Activated CD8-positive, alpha-beta memory T cell treated with anti-CD3 and anti-CD28 coated beads, Interleukin-2, amount 10 ng/mL, durations not matched to agents 7 days and 5 days (primary cell): ENCODE measurements at regions not wholly inside any gene's neighbourhood (a gene's known extent, or its start where the extent isn't known, plus 50 kb on each side); places are given as distances from the start of the nearest gene placed in this dataset.

Source experiments
- ATAC-seq: fragments of 150-1000 bp; cut with Tn5 transposase; one replicate; pipeline ENCODE4 v1.10.0; 2021; ENCODE audit warnings: moderate library complexity
- CTCF ChIA-PET: fragments of 350-600 bp; sonication (Branson Sonifier 250); formaldehyde crosslinking; loops from one replicate; lab custom pipeline; 2021; ENCODE audit warnings: antibody characterized with exemption; lab: Charles Lee
- DNase-seq: peaks from one replicate; pipeline ENCODE4 v3.0.0-alpha.2; 2020
- H3K27ac Mint-ChIP-seq: one replicate; pipeline ENCODE4 v1.8.0; 2021; ENCODE audit warnings: mild to moderate bottlenecking, mixed read lengths
- H3K27me3 Mint-ChIP-seq: one replicate; pipeline ENCODE4 v1.8.0; 2021; ENCODE audit warnings: mixed read lengths
- H3K36me3 Mint-ChIP-seq: one replicate; pipeline ENCODE4 v1.8.0; 2021; ENCODE audit warnings: mild to moderate bottlenecking, mixed read lengths
- H3K4me1 Mint-ChIP-seq: one replicate; pipeline ENCODE4 v1.8.0; 2021; ENCODE audit warnings: mixed read lengths
- H3K4me3 Mint-ChIP-seq: one replicate; pipeline ENCODE4 v1.8.0; 2021; ENCODE audit warnings: mild to moderate bottlenecking, moderate library complexity, mixed read lengths
- H3K9me3 Mint-ChIP-seq: one replicate; pipeline ENCODE4 v1.8.0; 2022; ENCODE audit warnings: low read depth, mixed read lengths

- ATAC-seq (no peak), DNase-seq (no peak)
- no peak overlapping the region for H3K27ac Mint-ChIP-seq
- CTCF ChIA-PET: no interaction called here
- H3K36me3 Mint-ChIP-seq: no peaks in the 10 kb centered on the region
- H3K4me3 Mint-ChIP-seq: no peak overlapping the region
- H3K27me3 Mint-ChIP-seq: no peaks in the 10 kb centered on the region
- no peaks in the 10 kb centered on the region for H3K4me1 Mint-ChIP-seq
- H3K9me3 Mint-ChIP-seq: no peaks in the 10 kb centered on the region
Observed at GRCh38 chr4:178871476-178871875, 1429.2 kb upstream of the AGA start.

- H3K36me3 Mint-ChIP-seq: no peaks in the 10 kb centered on the region
- H3K9me3 Mint-ChIP-seq: peaks cover 6% of the 10 kb centered on the region
- no peaks in the 10 kb centered on the region for H3K27me3 Mint-ChIP-seq
- ATAC-seq (no peak), DNase-seq (no peak)
- CTCF ChIA-PET: no interaction called here
- H3K27ac Mint-ChIP-seq: no peak overlapping the region
- no peaks in the 10 kb centered on the region for H3K4me1 Mint-ChIP-seq
- no peak overlapping the region for H3K4me3 Mint-ChIP-seq
Observed at GRCh38 chr4:178881937-178882336, 1439.7 kb upstream of the AGA start.

- no peak for ATAC-seq
- H3K27me3 Mint-ChIP-seq: no peaks in the 10 kb centered on the region
- H3K36me3 Mint-ChIP-seq: no peaks in the 10 kb centered on the region
- H3K9me3 Mint-ChIP-seq: peaks cover 2% of the 10 kb centered on the region
- CTCF ChIA-PET: no interaction called here
- H3K27ac Mint-ChIP-seq: no peak overlapping the region
- H3K4me3 Mint-ChIP-seq: no peak overlapping the region
- no peak for DNase-seq
- no peaks in the 10 kb centered on the region for H3K4me1 Mint-ChIP-seq
Observed at GRCh38 chr4:178894126-178894525, 1451.9 kb upstream of the AGA start.

GRCh38 chr4:178899084-178899483 is 1456.8 kb upstream of the AGA start:
- no peak overlapping the region for H3K4me3 Mint-ChIP-seq
- DNase-seq (no peak), ATAC-seq (no peak)
- peaks cover 3% of the 10 kb centered on the region for H3K9me3 Mint-ChIP-seq
- no peaks in the 10 kb centered on the region for H3K4me1 Mint-ChIP-seq
- CTCF ChIA-PET: no interaction called here
- no peaks in the 10 kb centered on the region for H3K36me3 Mint-ChIP-seq
- no peak overlapping the region for H3K27ac Mint-ChIP-seq
- no peaks in the 10 kb centered on the region for H3K27me3 Mint-ChIP-seq

GRCh38 chr4:178917756-178918155 is 1475.5 kb upstream of the AGA start:
- ATAC-seq: no peak
- Mint-ChIP-seq H3K4me3 (no peak overlapping the region), H3K4me1 (no peaks in the 10 kb centered on the region), H3K27me3 (no peaks in the 10 kb centered on the region), H3K9me3 (peaks cover 2% of the 10 kb centered on the region), H3K36me3 (no peaks in the 10 kb centered on the region), H3K27ac (no peak overlapping the region)
- no peak for DNase-seq
- CTCF ChIA-PET: no interaction called here

GRCh38 chr4:178937130-178937529 is 1494.9 kb upstream of the AGA start:
- Mint-ChIP-seq H3K9me3 (peaks cover 9% of the 10 kb centered on the region), H3K4me3 (no peak overlapping the region), H3K4me1 (no peaks in the 10 kb centered on the region), H3K27me3 (no peaks in the 10 kb centered on the region), H3K36me3 (no peaks in the 10 kb centered on the region), H3K27ac (no peak overlapping the region)
- ATAC-seq (no peak), DNase-seq (no peak)
- CTCF ChIA-PET: no interaction called here

GRCh38 chr4:178941975-178942374 is 1499.7 kb upstream of the AGA start:
- DNase-seq: no peak
- Mint-ChIP-seq H3K4me1 (no peaks in the 10 kb centered on the region), H3K4me3 (no peak overlapping the region), H3K36me3 (no peaks in the 10 kb centered on the region), H3K27me3 (no peaks in the 10 kb centered on the region), H3K27ac (no peak overlapping the region), H3K9me3 (peaks cover 9% of the 10 kb centered on the region)
- ATAC-seq: no peak
- CTCF ChIA-PET: no interaction called here

GRCh38 chr4:178953447-178954120 is 1511.3 kb upstream of the AGA start:
- CTCF ChIA-PET: no interaction called here
- no peak for ATAC-seq
- no peak overlapping the region for H3K27ac Mint-ChIP-seq
- no peaks in the 10 kb centered on the region for H3K4me1 Mint-ChIP-seq
- peaks cover 4% of the 10 kb centered on the region for H3K36me3 Mint-ChIP-seq
- H3K27me3 Mint-ChIP-seq: no peaks in the 10 kb centered on the region
- no peak for DNase-seq
- H3K9me3 Mint-ChIP-seq: peaks cover 12% of the 10 kb centered on the region
- H3K4me3 Mint-ChIP-seq: no peak overlapping the region

GRCh38 chr4:178955614-178956013 is 1513.4 kb upstream of the AGA start:
- Mint-ChIP-seq H3K27ac (no peak overlapping the region), H3K9me3 (peaks cover 14% of the 10 kb centered on the region), H3K4me3 (no peak overlapping the region), H3K36me3 (peaks cover 4% of the 10 kb centered on the region), H3K27me3 (no peaks in the 10 kb centered on the region), H3K4me1 (no peaks in the 10 kb centered on the region)
- DNase-seq (no peak), ATAC-seq (no peak)
- CTCF ChIA-PET: no interaction called here

- no peaks in the 10 kb centered on the region for H3K27me3 Mint-ChIP-seq
- CTCF ChIA-PET: no interaction called here
- DNase-seq (no peak), ATAC-seq (no peak)
- no peak overlapping the region for H3K4me3 Mint-ChIP-seq
- H3K4me1 Mint-ChIP-seq: no peaks in the 10 kb centered on the region
- H3K9me3 Mint-ChIP-seq: peaks cover 16% of the 10 kb centered on the region
- H3K36me3 Mint-ChIP-seq: peaks cover 3% of the 10 kb centered on the region
- no peak overlapping the region for H3K27ac Mint-ChIP-seq
Observed at GRCh38 chr4:178958725-178959440, 1516.6 kb upstream of the AGA start.

- no peaks in the 10 kb centered on the region for H3K36me3 Mint-ChIP-seq
- ATAC-seq: no peak
- H3K4me1 Mint-ChIP-seq: no peaks in the 10 kb centered on the region
- CTCF ChIA-PET: no interaction called here
- H3K9me3 Mint-ChIP-seq: peaks cover 8% of the 10 kb centered on the region
- no peak overlapping the region for H3K27ac Mint-ChIP-seq
- H3K4me3 Mint-ChIP-seq: no peak overlapping the region
- DNase-seq: no peak
- H3K27me3 Mint-ChIP-seq: no peaks in the 10 kb centered on the region
Observed at GRCh38 chr4:178963446-178964045, 1521.3 kb upstream of the AGA start.

GRCh38 chr4:178966644-178967043 is 1524.4 kb upstream of the AGA start:
- CTCF ChIA-PET: no interaction called here
- no peak for DNase-seq
- Mint-ChIP-seq H3K9me3 (peaks cover 9% of the 10 kb centered on the region), H3K27me3 (no peaks in the 10 kb centered on the region), H3K36me3 (no peaks in the 10 kb centered on the region), H3K4me1 (no peaks in the 10 kb centered on the region), H3K27ac (no peak overlapping the region), H3K4me3 (no peak overlapping the region)
- ATAC-seq: no peak

GRCh38 chr4:178970433-178971140 is 1528.3 kb upstream of the AGA start:
- Mint-ChIP-seq H3K36me3 (no peaks in the 10 kb centered on the region), H3K4me1 (no peaks in the 10 kb centered on the region), H3K27me3 (no peaks in the 10 kb centered on the region), H3K9me3 (peaks cover 3% of the 10 kb centered on the region), H3K27ac (no peak overlapping the region), H3K4me3 (no peak overlapping the region)
- CTCF ChIA-PET: no interaction called here
- no peak for DNase-seq
- no peak for ATAC-seq
